ENCODE measurements at regions not wholly inside any gene's neighbourhood (a gene's known extent, or its start where the extent isn't known, plus 50 kb on each side); places are given as distances from the start of the nearest gene placed in this dataset.
"Not testable (repeated sequence)": the region's sequence is repeated elsewhere in the genome, so short reads cannot be mapped to it uniquely, and the experiment has no call there.

- DNase-seq (ENCODE audit: low read depth): no peak
These were observed 72.1 kb downstream of the TMEM212 start for GRCh38 chr3:171915275-171915674.

- no peak for DNase-seq (ENCODE audit: low read depth)
These were observed 73.7 kb downstream of the TMEM212 start for GRCh38 chr3:171916888-171917287.

- DNase-seq (ENCODE audit: low read depth): not testable (repeated sequence)
These were observed 79.5 kb downstream of the TMEM212 start for GRCh38 chr3:171922629-171923028.

- not testable (repeated sequence) for DNase-seq (ENCODE audit: low read depth)
These were observed 80.5 kb downstream of the TMEM212 start for GRCh38 chr3:171923668-171924067.

- DNase-seq (ENCODE audit: low read depth): not testable (repeated sequence)
These were observed 81.7 kb downstream of the TMEM212 start for GRCh38 chr3:171924864-171925263.

GRCh38 chr3:171932153-171932611 lies 89.0 kb downstream of the TMEM212 start:
- DNase-seq (ENCODE audit: low read depth): no peak

GRCh38 chr3:171933441-171933840 lies 90.3 kb downstream of the TMEM212 start:
- DNase-seq (ENCODE audit: low read depth): no peak

- DNase-seq (ENCODE audit: low read depth): peak; percentile 22
These were observed 92.3 kb downstream of the TMEM212 start for GRCh38 chr3:171935261-171936123.

GRCh38 chr3:171936191-171936841 lies 93.2 kb downstream of the TMEM212 start:
- DNase-seq (ENCODE audit: low read depth): peak; percentile 96

GRCh38 chr3:171939578-171939977 lies 96.4 kb downstream of the TMEM212 start:
- DNase-seq (ENCODE audit: low read depth): no peak

GRCh38 chr3:171940151-171940649 lies 97.1 kb downstream of the TMEM212 start:
- no peak for DNase-seq (ENCODE audit: low read depth)

- DNase-seq (ENCODE audit: low read depth): no peak
These were observed 95.9 kb upstream of the FNDC3B start for GRCh38 chr3:171943262-171944117.

GRCh38 chr3:171944118-171945016 lies 95.0 kb upstream of the FNDC3B start:
- DNase-seq (ENCODE audit: low read depth): peak; percentile 53

- peak; percentile 46 for DNase-seq (ENCODE audit: low read depth)
These were observed 90.7 kb upstream of the FNDC3B start for GRCh38 chr3:171948674-171949073.

GRCh38 chr3:171949554-171949953 lies 89.8 kb upstream of the FNDC3B start:
- DNase-seq (ENCODE audit: low read depth): no peak

- no peak for DNase-seq (ENCODE audit: low read depth)
These were observed 89.0 kb upstream of the FNDC3B start for GRCh38 chr3:171950373-171950772.

- no peak for DNase-seq (ENCODE audit: low read depth)
These were observed 87.8 kb upstream of the FNDC3B start for GRCh38 chr3:171951597-171951996.

- no peak for DNase-seq (ENCODE audit: low read depth)
These were observed 85.9 kb upstream of the FNDC3B start for GRCh38 chr3:171953301-171954022.

GRCh38 chr3:171954690-171955383 lies 84.5 kb upstream of the FNDC3B start:
- no peak for DNase-seq (ENCODE audit: low read depth)

- DNase-seq (ENCODE audit: low read depth): no peak
These were observed 83.8 kb upstream of the FNDC3B start for GRCh38 chr3:171955598-171955997.

Measured in amniotic epithelial cell (primary cell).